Astrocyte of the spinal cord (primary cell): ENCODE measurements at regions not wholly inside any gene's neighbourhood (a gene's known extent, or its start where the extent isn't known, plus 50 kb on each side); places are given as distances from the start of the nearest gene placed in this dataset.

Experiments
- DNase-seq: peaks from one replicate; pipeline ENCODE4 v3.0.0; 2011; ENCODE audit warnings: low read depth, low spot score
- H3K4me3 ChIP-seq: 2 replicates; pipeline ENCODE4 v1.5.1; 2011; ENCODE audit warnings: low read depth, mild to moderate bottlenecking, low read length, moderate library complexity
- CTCF ChIP-seq: IDR thresholded peaks from 2 replicates; pipeline ENCODE4 v1.5.1; 2012; ENCODE audit warnings: low read depth, mild to moderate bottlenecking, low read length, inconsistent platforms
- in situ Hi-C: cut with HindIII; loops from 2 replicates; pipeline ENCODE4 v1.10.0; 2017; ENCODE audit warnings: low sequenced_read_pairs

DNA sequence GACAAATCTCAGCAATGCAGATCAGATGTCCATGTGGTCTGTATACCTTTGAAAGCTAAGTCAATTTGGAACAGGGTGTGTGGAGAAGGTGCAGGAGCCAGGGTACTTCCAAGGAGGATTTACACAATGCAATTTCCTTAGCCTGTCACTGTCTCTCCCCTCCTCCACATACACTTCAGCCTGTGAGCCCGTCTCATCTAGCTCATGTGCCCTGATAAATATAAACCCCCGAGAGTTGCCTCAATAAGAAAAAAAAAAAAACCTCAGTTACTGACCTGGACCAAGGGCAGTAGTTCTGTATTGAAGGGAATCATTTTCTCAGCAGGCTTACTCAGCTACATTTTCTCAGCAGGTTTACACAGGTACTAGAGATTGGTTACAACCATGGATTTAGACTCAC lies 132.1 kb upstream of the PELI2 start:
- in situ Hi-C loops, result no loop called here
- DNase-seq, result no peak
- no peak for TF ChIP-seq CTCF
- H3K4me3 ChIP-seq, result no peak overlapping the region

DNA sequence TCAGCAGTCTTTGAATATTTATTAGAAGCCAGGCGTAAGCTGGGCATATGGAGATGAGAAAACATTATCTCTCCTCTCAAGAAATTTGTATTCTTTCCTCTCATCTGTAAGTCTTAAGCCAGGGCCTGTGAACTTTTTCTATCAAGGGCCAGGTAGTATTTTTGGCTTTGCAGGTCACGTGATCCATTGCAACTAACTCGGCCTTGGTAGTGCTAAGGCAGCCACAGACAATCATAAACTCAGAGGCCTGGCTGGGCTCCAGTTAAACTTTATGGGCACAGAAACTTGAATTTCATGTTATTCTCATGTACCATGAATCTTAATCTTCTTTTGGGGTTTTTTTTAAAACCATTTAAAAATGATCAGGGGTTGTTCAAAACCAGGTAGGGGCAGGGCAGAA lies 117.4 kb upstream of the PELI2 start:
- in situ Hi-C loops, result no loop called here
- H3K4me3 ChIP-seq, result no peak overlapping the region
- DNase-seq, result no peak
- TF ChIP-seq CTCF, result no peak

GRCh38 chr14:56002342-56002741 lies 115.9 kb upstream of the PELI2 start:
- TF ChIP-seq CTCF, result no peak
- no peak overlapping the region for H3K4me3 ChIP-seq
- peak; percentile 65 for DNase-seq
- in situ Hi-C loops, result no loop called here

GRCh38 chr14:56002876-56003625 lies 115.2 kb upstream of the PELI2 start:
- no peak overlapping the region for H3K4me3 ChIP-seq
- TF ChIP-seq CTCF, result no peak
- peak; percentile 16 for DNase-seq
- in situ Hi-C loops, result no loop called here

- no peak for TF ChIP-seq CTCF
- H3K4me3 ChIP-seq, result no peak overlapping the region
- no peak for DNase-seq
- in situ Hi-C loops, result no loop called here
Measured at GRCh38 chr14:56004323-56004722, 113.9 kb upstream of the PELI2 start.

- DNase-seq, result peak; percentile 77
- peak overlapping the region; percentile 1 for H3K4me3 ChIP-seq
- no peak for TF ChIP-seq CTCF
- in situ Hi-C loops, result no loop called here
Measured at GRCh38 chr14:56004786-56005185, 113.4 kb upstream of the PELI2 start.
